Testis (tissue), 2 donors: ENCODE measurements at regions not wholly inside any gene's neighbourhood (a gene's known extent, or its start where the extent isn't known, plus 50 kb on each side); places are given as distances from the start of the nearest gene placed in this dataset.

Experiments used
- CTCF ChIP-seq, 3 experiments: fragments of 450-650 bp in 2 of 3; fragments of 200-600 bp in 1 of 3; sonication (generic) in 1 of 3; IDR thresholded peaks; one replicate each; pipeline ENCODE4 v1.5.1; 2016 to 2019; ENCODE audit warnings: antibody characterized with exemption in 3 of 3, mild to moderate bottlenecking in 2 of 3, moderate library complexity in 1 of 3
- POLR2A ChIP-seq: fragments of 450-650 bp; IDR thresholded peaks from one replicate; pipeline ENCODE4 v1.6.1; 2017; ENCODE audit warnings: antibody characterized with exemption, mild to moderate bottlenecking, moderate library complexity

DNA sequence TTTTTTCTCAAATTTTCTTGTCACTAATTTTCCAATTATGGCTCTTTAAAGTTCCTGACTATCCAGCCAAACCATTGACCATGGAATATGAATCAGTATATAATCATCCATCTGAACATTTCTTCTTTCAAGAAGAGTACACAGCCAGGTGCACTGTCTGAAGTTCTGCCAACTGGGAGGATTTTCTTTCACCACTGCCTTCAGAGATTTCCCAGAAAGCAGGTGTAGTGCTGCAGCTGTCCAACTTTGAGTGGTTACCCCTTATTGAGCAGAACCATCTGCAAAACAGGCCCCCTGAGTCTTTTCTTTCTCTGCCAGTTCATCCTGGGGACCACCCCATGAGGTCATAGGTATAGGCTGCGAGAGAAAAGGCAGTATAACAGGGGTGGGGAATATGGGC lies 1213.2 kb downstream of the RAPGEF2 start:
- TF ChIP-seq POLR2A, result no peak
- no peak for TF ChIP-seq CTCF (IDR thresholded peaks at IDR 0.05)
